Astrocyte (in vitro differentiated cells and primary cell): ENCODE measurements at regions not wholly inside any gene's neighbourhood (a gene's known extent, or its start where the extent isn't known, plus 50 kb on each side); places are given as distances from the start of the nearest gene placed in this dataset.

Experiments used
- EZH2 ChIP-seq: IDR thresholded peaks from 2 replicates; pipeline ENCODE4 v1.6.1; 2012; ENCODE audit warnings: mild to moderate bottlenecking, low read length, inconsistent platforms; ENCODE audit not compliant: insufficient read depth
- TF ChIP-seq, protein P1 (sequence below): IDR thresholded peaks from 2 replicates; pipeline ENCODE4 v1.5.1; 2011; ENCODE audit warnings: low read depth, mild to moderate bottlenecking, inconsistent platforms, low read length, moderate library complexity; ENCODE audit not compliant: insufficient read depth

DNA sequence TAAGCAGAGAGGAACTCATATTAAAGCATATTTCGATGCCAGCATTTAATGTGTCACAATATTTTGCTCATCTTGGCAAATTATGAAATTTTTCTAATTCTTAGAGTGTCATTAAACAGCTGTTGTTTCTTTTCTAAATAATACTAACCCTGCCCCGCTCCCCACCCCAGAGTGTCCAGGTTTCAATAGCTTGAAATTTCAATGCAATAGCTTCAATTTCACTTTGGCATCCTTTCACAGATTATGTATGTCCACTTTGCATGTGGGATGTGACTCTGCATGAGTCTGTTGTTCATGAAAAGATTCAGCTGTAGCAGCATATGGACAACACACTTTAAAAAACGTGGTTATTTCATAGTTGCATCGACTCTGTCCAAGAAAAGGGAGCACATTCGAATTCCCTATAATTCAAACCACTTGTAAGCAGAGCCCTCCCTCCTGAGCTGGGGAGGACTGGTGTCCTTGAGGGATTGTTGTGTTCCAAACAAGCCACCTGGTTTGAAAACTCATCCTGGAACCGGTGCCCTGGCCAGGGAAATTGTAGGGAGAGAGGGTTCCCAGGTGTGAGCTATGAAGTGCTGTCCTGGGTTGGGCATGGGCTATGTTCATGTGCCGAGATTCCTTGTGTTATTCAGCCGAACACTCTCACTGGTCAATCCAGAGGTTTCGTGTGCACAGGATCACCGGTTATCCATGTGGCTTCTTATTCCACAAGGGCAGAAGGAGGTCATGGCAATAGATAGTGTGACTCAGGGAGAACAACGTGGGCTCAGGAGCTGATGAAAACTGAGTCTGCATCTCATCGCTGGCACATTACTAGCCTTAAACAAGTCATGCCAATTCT, 64.6 kb upstream of the CREB5 start:
- TF ChIP-seq, protein P1, sequence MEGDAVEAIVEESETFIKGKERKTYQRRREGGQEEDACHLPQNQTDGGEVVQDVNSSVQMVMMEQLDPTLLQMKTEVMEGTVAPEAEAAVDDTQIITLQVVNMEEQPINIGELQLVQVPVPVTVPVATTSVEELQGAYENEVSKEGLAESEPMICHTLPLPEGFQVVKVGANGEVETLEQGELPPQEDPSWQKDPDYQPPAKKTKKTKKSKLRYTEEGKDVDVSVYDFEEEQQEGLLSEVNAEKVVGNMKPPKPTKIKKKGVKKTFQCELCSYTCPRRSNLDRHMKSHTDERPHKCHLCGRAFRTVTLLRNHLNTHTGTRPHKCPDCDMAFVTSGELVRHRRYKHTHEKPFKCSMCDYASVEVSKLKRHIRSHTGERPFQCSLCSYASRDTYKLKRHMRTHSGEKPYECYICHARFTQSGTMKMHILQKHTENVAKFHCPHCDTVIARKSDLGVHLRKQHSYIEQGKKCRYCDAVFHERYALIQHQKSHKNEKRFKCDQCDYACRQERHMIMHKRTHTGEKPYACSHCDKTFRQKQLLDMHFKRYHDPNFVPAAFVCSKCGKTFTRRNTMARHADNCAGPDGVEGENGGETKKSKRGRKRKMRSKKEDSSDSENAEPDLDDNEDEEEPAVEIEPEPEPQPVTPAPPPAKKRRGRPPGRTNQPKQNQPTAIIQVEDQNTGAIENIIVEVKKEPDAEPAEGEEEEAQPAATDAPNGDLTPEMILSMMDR: no peak
- no peak for TF ChIP-seq EZH2
